GM21737 (cell line): ENCODE measurements at regions not wholly inside any gene's neighbourhood (a gene's known extent, or its start where the extent isn't known, plus 50 kb on each side); places are given as distances from the start of the nearest gene placed in this dataset.
"Not testable (repeated sequence)": the region's sequence is repeated elsewhere in the genome, so short reads cannot be mapped to it uniquely, and the experiment has no call there.

Experiments
- ATAC-seq: cut with Tn5 transposase; IDR thresholded peaks from one replicate; pipeline ENCODE4 v1.9.1; 2021; ENCODE audit warnings: mild to moderate bottlenecking, moderate library complexity; ENCODE audit not compliant: unreplicated experiment

DNA sequence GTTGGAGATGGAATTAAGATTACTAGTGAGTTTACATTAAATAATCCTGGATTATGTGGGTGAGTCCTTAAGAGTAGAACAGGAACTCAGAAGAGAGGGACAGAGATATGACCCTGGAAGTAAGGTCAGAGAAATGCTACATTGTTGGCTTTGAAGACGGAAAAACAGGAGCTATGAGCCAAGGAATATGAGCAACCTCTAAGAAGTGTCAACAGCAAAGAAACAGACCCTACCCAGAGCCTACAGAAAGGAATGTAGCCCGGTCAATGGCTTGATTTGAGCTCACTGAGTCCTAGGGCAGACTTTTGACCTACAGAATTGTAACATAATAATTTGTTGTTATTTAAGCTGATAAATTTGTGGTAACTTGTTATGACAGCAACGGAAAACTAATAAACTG is 304.9 kb downstream of the IPMK start:
- no peak for ATAC-seq

DNA sequence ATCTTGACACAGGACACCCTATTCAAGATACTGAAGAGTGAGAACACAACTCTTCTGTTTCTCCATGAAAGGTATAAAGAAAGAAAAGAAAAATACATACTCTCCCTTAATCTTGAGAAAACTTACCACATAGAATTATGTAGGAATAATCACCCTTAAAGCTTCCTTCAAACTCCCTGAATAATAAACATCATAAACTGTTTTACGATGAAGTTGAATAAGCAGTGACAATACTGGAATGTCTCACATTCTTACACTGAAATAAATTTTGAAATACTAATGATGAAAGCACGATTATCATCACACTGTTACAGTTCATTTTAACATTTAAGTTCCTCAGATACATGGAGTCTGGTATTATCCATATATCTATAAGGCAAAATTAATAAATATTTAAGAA is 306.2 kb downstream of the IPMK start:
- no peak for ATAC-seq

DNA sequence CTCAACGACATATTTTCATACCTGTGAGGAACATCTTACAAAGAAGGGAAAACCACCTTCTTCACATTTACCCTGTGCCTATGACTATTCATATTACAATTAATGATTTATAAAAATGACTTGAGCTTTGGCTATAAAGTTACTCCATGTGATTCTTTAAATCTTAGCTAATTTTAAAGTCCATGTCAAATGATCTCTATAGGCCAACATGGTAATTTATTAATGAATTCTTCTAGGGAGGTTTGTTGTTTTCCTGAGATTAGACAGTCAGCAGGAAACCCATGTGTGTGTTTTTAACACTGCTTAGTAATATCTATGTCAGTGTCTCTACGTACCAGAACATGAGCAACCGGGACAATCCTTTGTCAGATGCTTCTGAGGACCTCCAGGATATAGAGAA is 307.3 kb downstream of the IPMK start:
- ATAC-seq: no peak

DNA sequence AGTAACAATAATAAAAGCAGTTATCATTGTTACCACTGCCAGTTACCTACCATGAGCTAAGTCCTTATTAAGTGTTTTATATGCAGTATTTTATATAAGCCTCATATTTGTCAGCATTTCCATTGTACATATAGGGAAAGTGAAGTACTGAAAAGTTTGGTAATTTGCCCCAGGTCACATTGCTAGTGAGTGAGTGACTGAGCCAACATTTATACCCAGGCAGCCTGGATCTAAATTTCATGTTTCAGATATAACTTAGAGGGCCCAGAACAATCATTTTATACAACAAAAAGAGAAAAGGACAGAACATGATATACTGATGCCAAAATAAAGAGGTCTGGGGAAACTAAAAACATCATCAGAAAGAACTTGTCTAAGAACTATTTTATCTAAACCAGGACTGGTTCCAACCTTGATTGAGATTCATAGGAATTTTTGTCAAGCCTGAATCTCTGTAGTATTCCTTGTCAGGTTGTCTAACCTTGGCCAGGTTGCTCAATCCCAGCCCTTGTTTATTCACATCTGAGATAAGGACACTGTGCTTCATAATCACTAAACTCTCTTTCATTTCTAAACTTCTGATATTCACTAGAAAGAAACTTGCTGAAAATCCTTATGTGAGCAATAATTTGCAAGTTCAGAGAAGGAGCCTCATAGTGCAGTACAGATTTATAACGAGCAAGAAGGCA is 308.2 kb downstream of the IPMK start:
- no peak for ATAC-seq

DNA sequence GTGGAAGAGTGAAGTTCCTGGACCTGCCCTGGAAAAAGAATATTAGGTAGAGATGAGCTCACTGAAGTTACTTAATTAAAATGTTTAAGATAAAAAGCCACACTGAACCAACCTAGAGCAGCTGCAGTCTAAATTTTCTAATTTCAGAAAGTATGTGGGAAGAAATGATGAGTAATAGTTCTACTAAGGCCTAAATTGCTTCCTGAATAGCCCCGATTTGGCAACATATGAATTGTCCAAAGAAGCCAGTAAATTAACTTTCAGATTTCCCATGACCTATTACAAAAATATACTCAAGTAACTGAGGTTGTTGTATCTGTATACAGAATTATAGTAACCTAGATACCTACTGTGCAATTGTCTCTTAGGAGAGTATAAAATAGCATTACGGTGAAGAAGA is 312.6 kb downstream of the IPMK start:
- no peak for ATAC-seq

DNA sequence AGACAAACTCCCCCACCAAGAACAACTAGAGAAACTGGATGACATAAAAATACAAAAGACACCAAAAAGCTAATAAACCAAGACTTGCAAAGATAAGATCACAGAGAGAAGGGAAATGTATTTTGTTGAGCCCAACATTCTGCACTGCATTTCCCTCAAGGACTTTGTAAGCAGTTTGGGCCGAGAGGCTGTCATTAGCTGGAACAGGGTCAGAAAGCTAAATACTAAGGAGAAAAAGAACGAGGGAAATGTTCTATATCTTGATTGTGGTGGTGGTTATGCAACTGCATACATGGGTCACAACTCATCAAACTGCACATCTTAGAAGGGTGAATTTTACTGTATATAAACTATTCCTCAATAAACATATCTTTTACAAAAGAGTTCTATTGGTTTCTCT is 315.0 kb downstream of the IPMK start:
- ATAC-seq: no peak

DNA sequence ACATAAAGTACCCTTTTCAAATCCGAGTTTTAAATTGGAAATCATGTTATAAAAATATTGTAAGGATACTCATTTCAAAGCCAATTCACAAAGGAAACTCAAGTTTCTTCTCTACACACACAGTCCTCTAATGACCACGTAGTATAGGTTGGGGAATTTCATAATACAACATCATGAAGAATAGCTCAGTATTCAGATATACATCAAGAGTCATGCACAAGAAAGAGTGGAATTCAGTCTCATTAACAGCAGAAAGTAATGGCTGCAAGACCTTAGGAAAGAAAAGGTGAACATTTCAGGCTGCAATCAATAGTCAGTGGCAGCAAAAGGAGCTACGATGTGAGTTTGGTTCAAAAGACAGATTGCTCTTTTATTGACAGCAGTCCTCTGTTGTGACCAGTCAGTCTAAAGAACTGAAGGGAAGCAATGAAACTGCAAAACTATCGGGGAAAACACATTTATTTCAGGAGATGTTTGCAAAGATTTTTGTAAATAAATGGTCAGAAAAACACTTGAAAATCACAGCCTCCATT is 317.2 kb downstream of the IPMK start:
- no peak for ATAC-seq

DNA sequence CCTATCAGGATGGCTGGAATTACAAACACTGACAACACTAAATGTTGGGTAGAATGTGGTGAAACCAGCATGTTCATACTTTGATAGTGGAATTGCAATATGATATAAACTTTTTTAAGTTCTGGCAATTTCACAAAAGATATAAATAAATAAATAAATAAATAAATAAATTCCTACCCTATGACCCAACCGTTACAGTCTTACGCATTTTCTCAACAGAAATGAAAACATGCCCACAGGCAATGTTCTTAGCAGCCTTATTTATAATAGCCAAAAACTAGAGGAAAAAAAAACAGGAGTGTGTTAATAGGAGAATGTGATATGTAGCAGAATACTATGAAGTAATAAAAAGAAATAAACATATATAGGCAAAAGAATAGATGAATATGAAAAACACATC is 318.9 kb downstream of the IPMK start:
- no peak for ATAC-seq

DNA sequence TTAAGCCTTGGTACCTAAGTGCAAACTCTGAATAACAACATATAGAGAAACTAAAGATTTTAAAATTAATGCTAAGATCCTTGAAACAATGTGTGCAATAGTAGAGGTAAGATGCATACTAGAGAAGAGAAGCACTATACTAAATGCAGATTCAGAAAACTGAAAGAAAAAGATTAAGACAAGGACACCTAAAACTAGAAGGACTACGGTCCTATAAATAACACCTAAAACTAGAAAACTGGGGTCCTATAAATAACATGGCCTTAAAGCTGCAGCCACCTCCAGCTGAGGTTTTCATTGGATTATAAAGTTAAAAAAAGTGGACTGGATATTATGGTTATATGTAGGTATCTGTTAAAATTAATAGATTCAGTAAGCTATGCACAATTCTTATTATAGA is 320.9 kb downstream of the IPMK start:
- no peak for ATAC-seq

DNA sequence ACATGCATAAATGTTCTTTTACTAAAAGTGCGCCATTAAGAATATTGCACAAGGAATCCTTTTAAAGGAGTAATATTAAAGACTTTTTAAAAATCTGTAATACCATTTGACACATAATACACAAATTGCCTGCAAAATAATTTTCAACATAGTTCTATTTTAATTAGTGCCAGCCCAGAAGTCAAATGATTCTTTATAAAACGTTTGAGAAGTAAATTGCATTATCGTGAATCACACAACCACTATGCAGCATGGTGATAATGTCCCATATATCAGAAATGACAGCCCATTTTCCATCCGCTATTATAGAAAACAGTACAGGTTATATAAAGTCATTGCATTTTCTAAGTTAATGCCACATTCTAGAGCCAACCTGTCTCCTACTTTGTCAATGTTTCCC is 324.0 kb downstream of the IPMK start:
- ATAC-seq: no peak

DNA sequence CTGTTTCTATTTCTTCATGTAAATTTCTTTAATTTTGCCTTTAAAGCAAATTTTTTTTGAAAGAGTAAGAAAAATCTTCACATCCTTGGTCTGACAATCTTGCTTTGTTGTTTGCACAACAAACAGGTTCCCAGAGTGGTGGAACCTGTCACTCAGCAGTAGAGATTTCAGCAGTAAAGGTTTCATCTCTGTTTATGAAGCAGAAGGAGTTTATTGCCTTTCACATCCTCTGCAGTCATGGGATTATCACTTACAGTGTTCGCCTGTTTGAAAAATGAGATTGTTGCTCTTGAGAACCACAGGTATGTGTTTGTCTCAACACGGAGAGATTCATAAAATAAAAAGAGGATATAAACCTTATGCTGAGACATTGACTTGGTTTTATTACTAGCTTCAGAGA is 342.6 kb downstream of the IPMK start:
- no peak for ATAC-seq

DNA sequence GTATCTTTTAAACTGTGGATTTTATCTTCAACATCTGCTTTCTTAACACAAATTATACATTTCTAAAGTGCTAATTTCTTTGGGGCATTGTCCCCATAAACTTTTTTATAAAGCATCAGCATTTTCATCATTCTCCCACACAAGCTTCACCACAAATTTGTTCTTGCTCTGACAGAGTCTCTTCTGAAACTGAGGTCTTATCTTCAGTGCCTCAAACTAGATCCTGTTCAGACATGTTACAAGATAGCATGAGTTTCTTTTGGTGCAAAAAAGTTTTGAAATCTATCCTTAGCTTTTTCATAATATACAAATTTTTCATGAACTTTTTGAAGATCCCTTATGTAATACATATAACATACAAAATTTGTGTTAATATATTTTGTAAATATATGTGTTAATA is 346.6 kb downstream of the IPMK start:
- ATAC-seq: no peak

DNA sequence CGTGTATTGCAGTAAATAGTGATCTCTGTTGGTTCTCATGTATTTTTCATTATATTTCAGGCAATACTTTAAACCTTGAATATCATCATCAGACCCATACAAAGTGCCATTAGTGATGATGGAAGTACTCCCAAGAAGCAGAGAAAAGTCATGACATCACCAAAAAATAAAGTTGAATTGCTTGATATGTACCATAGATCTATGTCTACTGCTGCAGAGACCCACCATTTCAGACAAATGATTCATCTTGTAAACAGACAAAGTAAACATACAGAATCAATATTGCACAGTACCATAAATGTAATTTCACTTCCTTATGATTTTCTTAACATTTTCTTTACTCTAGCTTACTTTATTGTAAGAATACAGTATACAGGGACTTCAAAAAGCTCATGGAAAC is 347.8 kb downstream of the IPMK start:
- ATAC-seq: no peak

DNA sequence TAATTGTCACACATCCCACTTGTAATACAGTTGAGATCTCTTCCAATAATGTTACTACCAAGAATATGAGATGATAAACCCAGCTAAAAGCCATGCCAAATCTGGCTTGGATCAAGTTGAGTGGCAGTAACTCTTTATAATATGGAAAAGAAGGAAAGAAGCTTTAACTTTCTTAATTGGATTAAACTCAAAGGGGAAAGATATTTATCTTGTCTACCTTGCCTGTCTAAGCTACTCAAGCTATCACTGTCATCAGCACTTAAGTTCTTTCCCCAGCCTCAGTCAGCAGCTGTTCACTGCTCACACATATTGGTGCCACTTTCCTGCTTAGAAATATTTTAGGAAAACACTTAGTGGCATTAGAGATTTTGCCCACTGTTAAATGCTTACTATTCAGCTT is 350.7 kb downstream of the IPMK start:
- ATAC-seq: no peak

DNA sequence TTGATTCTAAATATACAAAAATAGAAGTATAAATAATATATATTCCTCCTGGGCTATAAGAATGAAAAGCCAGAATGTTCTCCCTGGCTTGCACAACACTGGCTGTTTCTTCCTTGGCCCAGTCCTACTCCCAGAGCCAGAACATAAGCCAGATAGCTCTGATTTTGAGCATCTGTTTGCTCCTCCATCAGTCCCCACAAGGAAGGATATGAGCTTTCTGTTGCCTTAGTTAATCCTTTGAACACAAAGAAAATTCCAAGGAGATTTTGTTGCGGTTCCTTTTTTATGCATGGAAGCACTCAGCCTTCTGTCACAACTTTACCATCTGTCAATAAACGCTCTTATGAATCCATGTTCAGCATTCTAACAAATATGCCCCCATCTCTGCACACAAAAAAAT is 361.8 kb downstream of the IPMK start:
- ATAC-seq: no peak

DNA sequence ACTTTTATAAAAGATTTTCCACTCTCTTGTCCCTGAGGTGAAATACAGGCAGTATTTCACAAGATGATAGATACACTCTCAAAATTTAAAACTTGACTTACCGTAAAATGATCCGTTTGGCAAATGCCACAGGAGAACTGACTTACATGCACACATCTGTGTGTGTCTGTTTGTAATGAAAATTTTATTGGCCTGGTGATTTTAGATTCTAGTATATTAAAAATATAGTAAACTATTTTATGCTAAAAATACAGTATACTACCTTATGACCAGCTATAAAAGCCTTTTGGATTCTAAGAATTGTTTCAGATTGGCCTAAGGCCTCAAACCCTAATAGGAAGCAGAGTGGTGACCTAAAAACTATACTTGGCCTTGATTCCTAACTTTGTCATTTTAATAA is 362.7 kb downstream of the IPMK start:
- no peak for ATAC-seq

DNA sequence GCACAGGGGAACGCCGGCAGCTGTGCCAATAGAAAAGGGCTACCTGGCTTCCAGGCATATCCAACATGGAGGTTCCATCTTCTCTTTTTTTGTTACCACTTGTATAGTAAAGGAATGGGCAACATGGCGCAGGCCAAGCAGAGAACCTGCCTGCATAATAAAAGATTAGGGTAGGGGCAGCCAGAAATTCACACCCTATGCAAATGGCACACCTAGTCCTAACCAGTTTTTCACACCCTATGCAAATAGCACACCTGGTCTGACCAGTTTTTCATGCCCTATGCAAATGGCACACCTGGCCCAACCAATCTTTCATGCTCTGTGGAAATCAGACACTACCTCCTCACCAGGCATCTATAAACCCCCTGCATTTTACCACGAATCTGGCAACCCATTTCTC is 369.5 kb downstream of the IPMK start:
- no peak for ATAC-seq

DNA sequence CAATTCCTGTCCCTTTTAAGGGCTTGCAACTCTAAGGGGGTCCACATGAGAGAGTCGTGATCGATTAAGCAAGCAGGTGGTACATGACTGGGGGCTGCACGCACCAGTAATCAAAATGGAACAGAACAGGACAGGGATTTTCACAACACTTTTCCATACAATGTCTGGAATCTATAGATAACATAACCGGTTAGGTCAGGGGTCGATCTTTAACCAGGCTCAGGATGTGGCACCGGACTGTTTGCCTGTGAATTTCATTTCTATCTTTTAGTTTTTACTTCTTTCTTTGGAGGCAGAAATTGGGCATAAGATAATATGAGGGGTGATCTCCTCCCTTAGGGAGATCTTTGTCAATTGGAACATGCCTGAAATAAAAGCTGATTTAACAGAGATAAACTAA is 370.1 kb downstream of the IPMK start:
- no peak for ATAC-seq

DNA sequence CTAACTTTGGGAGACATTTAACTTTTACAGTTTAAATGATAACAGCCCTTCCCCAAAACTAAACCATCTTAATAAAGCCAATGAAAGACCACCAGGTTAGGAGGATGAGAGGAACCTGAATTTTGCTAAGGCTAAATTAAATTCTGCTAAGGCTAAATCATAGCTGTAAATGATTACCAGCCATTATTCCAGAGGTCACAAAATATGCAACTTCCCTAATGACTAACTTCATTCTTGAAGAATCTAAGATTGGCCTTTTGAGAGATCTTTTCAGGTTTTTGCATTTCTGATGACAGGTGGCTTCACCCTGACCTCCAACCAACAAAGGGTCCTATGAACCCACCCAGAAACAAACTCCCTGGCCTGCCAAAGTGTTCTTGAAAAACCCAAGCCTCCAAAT is 373.3 kb downstream of the IPMK start:
- ATAC-seq: no peak

DNA sequence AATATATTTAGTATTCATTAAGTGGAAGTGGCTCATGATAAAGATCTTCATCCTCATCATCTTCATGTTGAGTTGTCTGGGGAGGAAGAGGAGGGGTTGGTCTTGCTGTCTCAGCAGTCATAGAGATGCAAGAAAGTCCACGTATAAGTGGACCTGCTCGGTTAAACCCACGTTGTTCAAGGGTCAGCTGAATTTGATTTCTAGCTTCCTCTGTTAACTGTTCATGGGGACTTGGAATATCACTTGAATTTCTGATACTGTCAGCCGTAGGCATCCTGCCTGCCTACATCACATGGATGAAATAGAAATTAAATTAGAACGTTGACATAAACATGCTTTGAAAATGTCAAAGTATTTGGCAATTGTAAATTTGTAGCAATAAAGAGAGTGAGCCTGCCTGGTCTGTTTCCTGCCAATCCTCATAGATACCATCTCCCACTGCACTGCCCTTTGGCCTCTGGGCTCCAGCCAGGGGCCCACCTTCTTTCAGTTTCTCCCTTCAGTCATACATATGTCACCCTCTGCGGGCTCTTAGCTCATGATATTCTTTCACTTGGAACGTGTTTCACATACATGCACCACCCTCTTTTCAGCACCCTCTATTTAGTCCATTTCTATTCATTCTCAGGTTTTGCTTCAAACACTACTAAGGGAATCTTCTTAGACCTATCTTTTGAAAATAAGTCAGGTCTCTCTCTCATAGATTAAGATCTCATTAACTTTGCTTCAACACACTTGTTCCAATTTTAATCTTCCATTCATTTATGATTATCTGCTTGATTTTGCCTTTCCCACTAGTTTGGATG is 376.3 kb downstream of the IPMK start:
- ATAC-seq: no peak

DNA sequence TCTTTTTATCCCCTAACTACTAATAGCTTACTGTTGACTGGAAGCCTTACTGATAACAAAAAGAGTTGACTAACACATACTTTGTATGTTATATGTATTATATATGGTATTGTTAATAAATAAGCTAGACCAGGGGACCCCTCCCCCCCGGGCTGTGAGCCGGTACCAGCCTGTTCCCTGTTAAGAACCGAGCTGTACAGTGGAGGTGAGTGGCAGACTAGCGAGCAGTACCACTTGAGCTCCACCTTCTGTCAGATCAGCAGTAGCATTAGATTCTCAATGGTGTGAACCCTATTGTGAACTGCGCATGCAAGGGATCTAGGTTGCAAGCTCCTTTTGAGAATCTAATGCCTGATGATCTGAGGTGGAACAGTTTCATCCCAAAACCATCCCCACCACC is 377.0 kb downstream of the IPMK start:
- ATAC-seq: no peak

DNA sequence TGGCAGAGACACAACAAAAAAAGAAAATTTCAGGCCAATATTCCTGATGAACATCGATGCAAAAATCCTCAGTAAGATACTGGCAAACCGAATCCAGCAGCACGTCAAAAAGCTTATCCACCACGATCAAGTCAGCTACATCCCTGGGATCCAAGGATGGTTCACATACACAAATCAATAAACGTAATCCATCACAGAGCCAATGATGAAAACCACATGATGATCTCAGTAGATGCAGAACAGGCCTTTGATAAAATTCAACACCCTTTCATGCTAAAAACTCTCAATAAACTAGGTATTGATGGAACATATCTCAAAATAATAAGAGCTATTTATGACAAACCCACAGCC is 382.1 kb downstream of the IPMK start:
- ATAC-seq: not testable (repeated sequence)
